KMS-11 (cell line): ENCODE measurements at regions not wholly inside any gene's neighbourhood (a gene's known extent, or its start where the extent isn't known, plus 50 kb on each side); places are given as distances from the start of the nearest gene placed in this dataset.
"Not testable (repeated sequence)": the region's sequence is repeated elsewhere in the genome, so short reads cannot be mapped to it uniquely, and the experiment has no call there.

Experiments used
- H2AFZ ChIP-seq: fragments of 200-600 bp; sonication (generic); 2 replicates; pipeline ENCODE4 v1.6.1; 2016; ENCODE audit warnings: antibody characterized with exemption, mixed run types, low read depth
- H3K27ac ChIP-seq: fragments of 200-600 bp; sonication (generic); 2 replicates; pipeline ENCODE4 v1.6.1; 2016; ENCODE audit warnings: mild to moderate bottlenecking, mixed run types
- H3K27me3 ChIP-seq: fragments of 200-600 bp; sonication (generic); 2 replicates; pipeline ENCODE4 v1.6.1; 2017; ENCODE audit warnings: mild to moderate bottlenecking, low read depth, mixed run types, moderate library complexity; ENCODE audit not compliant: insufficient read depth
- H3K36me3 ChIP-seq: fragments of 200-600 bp; sonication (generic); 2 replicates; pipeline ENCODE4 v1.6.1; 2017; ENCODE audit warnings: mild to moderate bottlenecking, mixed run types; ENCODE audit not compliant: insufficient read depth
- H3K4me1 ChIP-seq: fragments of 200-600 bp; sonication (generic); 2 replicates; pipeline ENCODE4 v1.6.1; 2016; ENCODE audit warnings: mild to moderate bottlenecking, low read depth, mixed run types; ENCODE audit not compliant: poor library complexity, severe bottlenecking
- H3K4me2 ChIP-seq: fragments of 200-600 bp; sonication (generic); 2 replicates; pipeline ENCODE4 v1.7.0; 2016; ENCODE audit warnings: mild to moderate bottlenecking, mixed run types
- H3K4me3 ChIP-seq: fragments of 200-600 bp; sonication (generic); IDR thresholded peaks from 2 replicates; pipeline ENCODE4 v1.6.1; 2017; ENCODE audit warnings: low read depth, low read length, mixed read lengths; ENCODE audit not compliant: insufficient read depth
- H3K79me2 ChIP-seq: fragments of 200-600 bp; sonication (generic); 2 replicates; pipeline ENCODE4 v1.6.1; 2016; ENCODE audit warnings: low read depth, mixed run types; ENCODE audit not compliant: insufficient read depth
- H3K9ac ChIP-seq: fragments of 200-600 bp; sonication (generic); 2 replicates; pipeline ENCODE4 v1.6.1; 2016; ENCODE audit warnings: mild to moderate bottlenecking, mixed run types
- H4K20me1 ChIP-seq: fragments of 200-600 bp; sonication (generic); 2 replicates; pipeline ENCODE4 v1.6.1; 2016; ENCODE audit warnings: mild to moderate bottlenecking, mixed run types; ENCODE audit not compliant: insufficient read depth
- CTCF ChIP-seq: fragments of 200-600 bp; sonication (generic); conservative IDR thresholded peaks from 2 replicates; pipeline ENCODE4 v1.6.1; 2017; ENCODE audit warnings: low read depth, mild to moderate bottlenecking, antibody characterized with exemption, low read length, moderate library complexity, mixed read lengths

DNA sequence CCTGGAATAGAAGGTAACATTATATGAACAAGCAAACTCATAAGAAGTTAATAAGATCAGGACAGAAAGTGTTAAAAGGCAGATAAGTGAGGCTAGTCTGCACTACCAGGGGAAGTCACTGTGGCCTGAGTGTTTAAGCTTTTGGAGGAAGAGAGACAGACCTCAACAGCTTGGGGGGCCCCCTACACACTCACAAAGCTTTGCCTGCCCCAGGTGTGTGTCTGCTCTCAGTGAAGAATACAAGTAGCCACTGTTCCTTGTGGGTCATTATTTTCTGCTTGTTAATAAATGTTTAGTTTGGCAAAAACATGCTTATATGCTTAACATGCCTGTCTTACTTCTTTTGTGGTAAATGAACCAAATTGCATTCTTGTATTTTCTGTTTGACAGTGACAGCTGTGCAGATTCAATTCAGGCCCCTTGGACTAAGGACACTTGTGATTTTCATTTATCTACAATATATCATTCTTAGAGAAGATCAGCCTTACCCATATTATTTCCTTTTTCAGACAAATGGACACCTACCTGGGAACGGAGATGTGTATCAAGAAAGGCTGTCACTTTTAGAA is 50.7 kb upstream of the C12orf71 start:
- H3K4me1 ChIP-seq, result no peaks in the 10 kb centered on the region
- no peaks in the 10 kb centered on the region for H3K36me3 ChIP-seq
- H4K20me1 ChIP-seq, result no peaks in the 10 kb centered on the region
- no peak overlapping the region for H3K27ac ChIP-seq
- H3K9ac ChIP-seq, result no peak overlapping the region
- no peaks in the 10 kb centered on the region for H3K27me3 ChIP-seq
- no peak overlapping the region for H3K4me3 ChIP-seq
- H3K4me2 ChIP-seq, result no peak overlapping the region
- no peak for TF ChIP-seq CTCF
- H2AFZ ChIP-seq, result no peak overlapping the region
- H3K79me2 ChIP-seq, result no peaks in the 10 kb centered on the region

DNA sequence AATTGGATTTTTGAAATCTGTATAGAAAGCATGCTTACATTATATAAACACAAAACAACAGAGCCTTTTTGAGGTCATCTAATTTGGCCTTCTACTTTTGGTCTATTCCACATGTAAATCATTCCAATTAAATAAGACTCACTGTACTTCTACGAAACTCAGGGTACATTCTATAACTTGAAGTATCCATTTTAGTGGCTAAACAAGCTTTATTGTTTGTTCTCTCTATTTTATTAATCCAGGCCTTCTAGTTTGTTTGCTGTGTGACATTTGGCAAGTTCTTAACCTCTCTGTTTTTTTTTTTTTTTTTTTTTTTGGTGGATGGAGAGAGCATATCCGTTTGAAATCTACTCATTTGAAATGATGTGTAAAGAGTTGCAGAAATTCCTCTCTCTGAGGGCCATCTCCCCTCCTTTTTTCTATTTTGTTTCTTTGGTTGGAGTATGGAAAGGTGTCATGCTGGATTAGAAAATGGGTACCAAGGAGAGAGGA is 58.1 kb upstream of the C12orf71 start:
- Histone ChIP-seq H4K20me1 (no peaks in the 10 kb centered on the region), H3K27me3 (no peaks in the 10 kb centered on the region), H2AFZ (no peak overlapping the region), H3K4me1 (peaks cover 21% of the 10 kb centered on the region), H3K27ac (no peak overlapping the region), H3K4me2 (no peak overlapping the region), H3K4me3 (no peak overlapping the region), H3K36me3 (no peaks in the 10 kb centered on the region), H3K9ac (no peak overlapping the region), H3K79me2 (no peaks in the 10 kb centered on the region)
- no peak for TF ChIP-seq CTCF

GRCh38 chr12:27142101-27142721 is 59.8 kb upstream of the C12orf71 start:
- Histone ChIP-seq H3K27ac (no peak overlapping the region), H3K36me3 (no peaks in the 10 kb centered on the region), H3K4me2 (no peak overlapping the region), H3K79me2 (no peaks in the 10 kb centered on the region), H3K4me1 (peaks cover 27% of the 10 kb centered on the region), H4K20me1 (no peaks in the 10 kb centered on the region), H3K27me3 (no peaks in the 10 kb centered on the region), H3K9ac (no peak overlapping the region), H2AFZ (no peak overlapping the region), H3K4me3 (no peak overlapping the region)
- TF ChIP-seq CTCF, result peak; percentile 85

- Histone ChIP-seq H3K4me3 (no peak overlapping the region), H2AFZ (peak overlapping the region; percentile 68), H3K79me2 (no peaks in the 10 kb centered on the region), H3K4me1 (peaks cover 30% of the 10 kb centered on the region), H3K27ac (peak overlapping the region; percentile 57), H3K9ac (peak overlapping the region; percentile 38; the same call in 1 of the 2 replicates), H4K20me1 (no peaks in the 10 kb centered on the region), H3K27me3 (no peaks in the 10 kb centered on the region), H3K4me2 (peak overlapping the region; percentile 63), H3K36me3 (no peaks in the 10 kb centered on the region)
- TF ChIP-seq CTCF, result no peak
Observed at GRCh38 chr12:27143256-27144069, 61.1 kb upstream of the C12orf71 start.

DNA sequence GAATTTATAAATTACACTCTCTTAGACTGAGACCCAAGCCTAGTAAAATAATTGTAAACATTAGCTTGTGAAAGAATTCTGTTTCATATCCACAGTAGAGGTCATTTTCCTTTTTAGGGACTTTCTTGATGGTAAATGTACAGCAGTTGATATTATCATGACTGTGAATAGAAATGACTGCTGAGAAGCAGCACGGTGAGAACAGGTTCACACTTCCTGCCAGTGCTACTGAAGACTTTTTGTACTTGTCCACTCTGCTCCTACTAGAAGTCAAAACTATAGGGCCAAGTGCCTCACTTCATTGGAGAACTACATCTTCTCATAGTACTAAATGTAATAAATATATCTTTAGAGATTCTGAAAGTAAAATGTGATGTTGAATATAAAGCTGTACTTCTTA is 63.3 kb upstream of the C12orf71 start:
- not testable (repeated sequence) for H3K9ac ChIP-seq, H3K27ac ChIP-seq, H4K20me1 ChIP-seq, H3K36me3 ChIP-seq, H2AFZ ChIP-seq, H3K4me3 ChIP-seq, H3K4me2 ChIP-seq, H3K79me2 ChIP-seq, H3K27me3 ChIP-seq
- H3K4me1 ChIP-seq, result peaks cover 50% of the 10 kb centered on the region
